ENCODE measurements at regions not wholly inside any gene's neighbourhood (a gene's known extent, or its start where the extent isn't known, plus 50 kb on each side); places are given as distances from the start of the nearest gene placed in this dataset.

DNA sequence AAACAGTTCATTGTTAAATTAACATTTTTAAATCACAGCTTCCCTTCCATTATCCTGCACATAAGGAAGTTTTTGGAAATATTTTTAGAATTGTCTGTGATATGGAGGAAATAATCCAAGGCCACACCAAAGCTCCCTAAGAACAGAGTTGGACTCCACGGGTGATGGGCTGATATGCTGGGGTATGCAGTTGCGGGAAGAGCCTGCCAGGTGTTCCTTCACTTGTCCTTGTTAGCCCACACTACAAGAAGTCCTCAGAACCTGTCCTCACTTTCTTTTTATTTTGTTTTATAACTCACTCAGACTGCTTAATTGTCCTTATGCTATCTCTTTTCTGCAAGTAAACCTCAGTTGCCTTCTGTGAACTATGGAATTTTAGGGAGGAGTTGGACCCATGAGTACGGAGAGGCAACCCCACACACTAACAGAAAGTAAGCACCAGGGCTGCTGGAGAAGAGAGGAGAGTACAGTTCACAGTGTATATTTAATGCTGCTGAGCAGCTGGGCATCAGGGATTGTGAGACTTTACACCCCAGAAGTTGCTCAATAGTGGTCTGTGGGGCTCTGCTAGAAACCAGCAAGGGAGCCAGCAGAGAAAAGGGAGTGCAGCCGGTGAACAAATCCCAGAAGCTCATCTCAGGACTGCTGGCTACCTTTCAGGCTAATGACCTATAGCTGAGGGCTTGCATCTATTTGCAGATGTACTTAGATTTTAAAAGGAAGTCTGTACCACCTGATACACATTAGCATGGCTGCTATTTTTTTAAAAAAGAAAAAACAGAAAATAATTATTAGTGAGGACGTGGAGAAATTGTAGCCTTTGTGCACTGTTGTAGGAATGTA is 64.6 kb upstream of the FOXN2 start:
- Histone ChIP-seq H3K9me1 (ENCODE audit: control insufficient read depth, insufficient read depth, low read length) (no peaks in the 10 kb centered on the region), H2AFZ (ENCODE audit: low read depth, low read length) (peak overlapping the region; percentile 43), H3K4me2 (ENCODE audit: insufficient read depth, low read length) (no peak overlapping the region), H3K27ac (ENCODE audit: extremely low read depth, low read depth, low read length) (no peak overlapping the region), H3K79me2 (ENCODE audit: control insufficient read depth, insufficient read depth, low read length) (no peaks in the 10 kb centered on the region), H4K20me1 (replicated peaks; ENCODE audit: control insufficient read depth, insufficient read depth, low read length) (no peaks in the 10 kb centered on the region), H3K9me3 (replicated peaks; ENCODE audit: control insufficient read depth, insufficient read depth, low read depth, low read length) (no peaks in the 10 kb centered on the region), H3K27me3 (ENCODE audit: control insufficient read depth in 2 of 2, insufficient read depth in 2 of 2, low read length in 2 of 2) (no peaks in the 10 kb centered on the region), H3K9ac (ENCODE audit: insufficient read depth in 1 of 2, low read depth in 2 of 2, low read length in 2 of 2) (no peak overlapping the region), H3K4me3 (no peak overlapping the region), H3K4me1 (replicated peaks in 1 of 2; ENCODE audit: control insufficient read depth in 2 of 2, insufficient read depth in 2 of 2, low read length in 2 of 2) (peaks cover 0 to 12% of the 10 kb centered on the region in 2 experiments; a peak in 4 of 5 replicates), H3K36me3 (ENCODE audit: control insufficient read depth, insufficient read depth, low read length) (no peaks in the 10 kb centered on the region)
- POLR2A ChIA-PET = interaction anchor here (1.0 kb wide), 1 partner anchor 8 kb away, joined by 5 read pairs; no protein-coding TSS in a partner anchor
- no peak for DNase-seq (ENCODE audit: extremely low read depth in 1 of 4, low spot score in 3 of 4)
- 49% methylated on average over 5 of the region's 5 CpGs for WGBS (ENCODE audit: insufficient coverage, low coverage, missing lambda C conversion rate)
- in situ Hi-C loops (cut with MboI) = no loop called here
- CTCF ChIA-PET (ENCODE audit: low intra/inter-chr PET ratio) = no interaction called here
- intact Hi-C loops (cut with micrococcal nuclease) = no loop called here
- TF ChIP-seq, protein P1, sequence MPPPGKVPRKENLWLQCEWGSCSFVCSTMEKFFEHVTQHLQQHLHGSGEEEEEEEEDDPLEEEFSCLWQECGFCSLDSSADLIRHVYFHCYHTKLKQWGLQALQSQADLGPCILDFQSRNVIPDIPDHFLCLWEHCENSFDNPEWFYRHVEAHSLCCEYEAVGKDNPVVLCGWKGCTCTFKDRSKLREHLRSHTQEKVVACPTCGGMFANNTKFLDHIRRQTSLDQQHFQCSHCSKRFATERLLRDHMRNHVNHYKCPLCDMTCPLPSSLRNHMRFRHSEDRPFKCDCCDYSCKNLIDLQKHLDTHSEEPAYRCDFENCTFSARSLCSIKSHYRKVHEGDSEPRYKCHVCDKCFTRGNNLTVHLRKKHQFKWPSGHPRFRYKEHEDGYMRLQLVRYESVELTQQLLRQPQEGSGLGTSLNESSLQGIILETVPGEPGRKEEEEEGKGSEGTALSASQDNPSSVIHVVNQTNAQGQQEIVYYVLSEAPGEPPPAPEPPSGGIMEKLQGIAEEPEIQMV (tag; conservative IDR thresholded peaks at IDR 0.05; ENCODE audit: low read depth) = no peak
- no peak for TF ChIP-seq GTF2F1 (IDR thresholded peaks at IDR 0.05; ENCODE audit: low read depth, low read length)
- TF ChIP-seq SMAD1 (IDR thresholded peaks at IDR 0.05; ENCODE audit: low read depth, low read length, partially characterized antibody) = no peak
- TF ChIP-seq ZFPM2 (CRISPR knock-in tag; IDR thresholded peaks at IDR 0.05) = no peak
- TF ChIP-seq CEBPB (tag; IDR thresholded peaks at IDR 0.05) = peak; percentile 16; the same call in 1 of the 2 replicates
- ATAC-seq = peak; percentile 27; the same call in 1 of the 3 replicates
- no peak for FAIRE-seq
- BruUV-seq (replicated peaks) = no TSS peak

Data from K562 (cell line).